ENCODE measurements at regions not wholly inside any gene's neighbourhood (a gene's known extent, or its start where the extent isn't known, plus 50 kb on each side); places are given as distances from the start of the nearest gene placed in this dataset.
A peak's percentile ranks its signal among the peaks of the same experiment; 100 is the strongest.
"Not testable (repeated sequence)": the region's sequence is repeated elsewhere in the genome, so short reads cannot be mapped to it uniquely, and the experiment has no call there.

- DNase-seq (ENCODE audit: low read depth, low spot score), result no peak
- peak overlapping the region; percentile 96 for H3K27ac ChIP-seq
Observed at GRCh38 chr20:4445331-4445730, 196.2 kb upstream of the ADRA1D start.

GRCh38 chr20:4444404-4444803 is 195.3 kb upstream of the ADRA1D start:
- peak overlapping the region; percentile 96 for H3K27ac ChIP-seq
- peak; percentile 70 for DNase-seq (ENCODE audit: low read depth, low spot score)

- H3K27ac ChIP-seq, result peak overlapping the region; percentile 96
- DNase-seq (ENCODE audit: low read depth, low spot score), result no peak
Observed at GRCh38 chr20:4443016-4443415, 193.9 kb upstream of the ADRA1D start.

GRCh38 chr20:4441871-4442270 is 192.8 kb upstream of the ADRA1D start:
- peak overlapping the region; percentile 96 for H3K27ac ChIP-seq
- DNase-seq (ENCODE audit: low read depth, low spot score), result no peak

- DNase-seq (ENCODE audit: low read depth, low spot score), result no peak
- H3K27ac ChIP-seq, result no peak overlapping the region
Observed at GRCh38 chr20:4441191-4441590, 192.1 kb upstream of the ADRA1D start.

- DNase-seq (ENCODE audit: low read depth, low spot score), result no peak
- H3K27ac ChIP-seq, result no peak overlapping the region
Observed at GRCh38 chr20:4439461-4439860, 190.4 kb upstream of the ADRA1D start.

GRCh38 chr20:4437131-4437530 is 188.0 kb upstream of the ADRA1D start:
- H3K27ac ChIP-seq, result no peak overlapping the region

GRCh38 chr20:4435671-4436455 is 186.8 kb upstream of the ADRA1D start:
- H3K27ac ChIP-seq, result no peak overlapping the region
- no peak for DNase-seq (ENCODE audit: low read depth, low spot score)

More at GRCh38 chr20:4437131-4437530, 188.0 kb upstream of the ADRA1D start:
- DNase-seq (ENCODE audit: low read depth, low spot score), result no peak

GRCh38 chr20:4435225-4435624 is 186.1 kb upstream of the ADRA1D start:
- DNase-seq (ENCODE audit: low read depth, low spot score), result no peak
- no peak overlapping the region for H3K27ac ChIP-seq

- H3K27ac ChIP-seq, result no peak overlapping the region
- no peak for DNase-seq (ENCODE audit: low read depth, low spot score)
Observed at GRCh38 chr20:4434681-4435080, 185.6 kb upstream of the ADRA1D start.

GRCh38 chr20:4431446-4431845 is 182.4 kb upstream of the ADRA1D start:
- no peak overlapping the region for H3K27ac ChIP-seq
- no peak for DNase-seq (ENCODE audit: low read depth, low spot score)

- not testable (repeated sequence) for H3K27ac ChIP-seq; DNase-seq (ENCODE audit: low read depth, low spot score)
Observed at GRCh38 chr20:4430826-4431225, 181.7 kb upstream of the ADRA1D start.

GRCh38 chr20:4427940-4428586 is 179.0 kb upstream of the ADRA1D start:
- no peak overlapping the region for H3K27ac ChIP-seq
- DNase-seq (ENCODE audit: low read depth, low spot score), result no peak

GRCh38 chr20:4418141-4418540 is 169.1 kb upstream of the ADRA1D start:
- DNase-seq (ENCODE audit: low read depth, low spot score), result no peak
- no peak overlapping the region for H3K27ac ChIP-seq

GRCh38 chr20:4415281-4415680 is 166.2 kb upstream of the ADRA1D start:
- DNase-seq (ENCODE audit: low read depth, low spot score), result no peak
- no peak overlapping the region for H3K27ac ChIP-seq

GRCh38 chr20:4413314-4414049 is 164.4 kb upstream of the ADRA1D start:
- DNase-seq (ENCODE audit: low read depth, low spot score), result no peak
- H3K27ac ChIP-seq, result no peak overlapping the region

- H3K27ac ChIP-seq, result no peak overlapping the region
- no peak for DNase-seq (ENCODE audit: low read depth, low spot score)
Observed at GRCh38 chr20:4412216-4412615, 163.1 kb upstream of the ADRA1D start.

- no peak overlapping the region for H3K27ac ChIP-seq
- DNase-seq (ENCODE audit: low read depth, low spot score), result no peak
Observed at GRCh38 chr20:4411744-4412143, 162.7 kb upstream of the ADRA1D start.

GRCh38 chr20:4406627-4407026 is 157.5 kb upstream of the ADRA1D start:
- peak; percentile 64 for DNase-seq (ENCODE audit: low read depth, low spot score)
- no peak overlapping the region for H3K27ac ChIP-seq

- DNase-seq (ENCODE audit: low read depth, low spot score), result no peak
- H3K27ac ChIP-seq, result no peak overlapping the region
Observed at GRCh38 chr20:4401601-4402000, 152.5 kb upstream of the ADRA1D start.

GRCh38 chr20:4384961-4385360 is 135.9 kb upstream of the ADRA1D start:
- no peak overlapping the region for H3K27ac ChIP-seq
- no peak for DNase-seq (ENCODE audit: low read depth, low spot score)

All from epithelial cell of prostate (primary cell).